HG03135 (cell line): ENCODE measurements at regions not wholly inside any gene's neighbourhood (a gene's known extent, or its start where the extent isn't known, plus 50 kb on each side); places are given as distances from the start of the nearest gene placed in this dataset.
A peak's percentile ranks its signal among the peaks of the same experiment; 100 is the strongest.
"Not testable (repeated sequence)": the region's sequence is repeated elsewhere in the genome, so short reads cannot be mapped to it uniquely, and the experiment has no call there.

Experiments
- ATAC-seq: cut with Tn5 transposase; IDR thresholded peaks from one replicate; pipeline ENCODE4 v1.9.1; 2021; ENCODE audit warnings: mild to moderate bottlenecking, moderate library complexity; ENCODE audit not compliant: unreplicated experiment

DNA sequence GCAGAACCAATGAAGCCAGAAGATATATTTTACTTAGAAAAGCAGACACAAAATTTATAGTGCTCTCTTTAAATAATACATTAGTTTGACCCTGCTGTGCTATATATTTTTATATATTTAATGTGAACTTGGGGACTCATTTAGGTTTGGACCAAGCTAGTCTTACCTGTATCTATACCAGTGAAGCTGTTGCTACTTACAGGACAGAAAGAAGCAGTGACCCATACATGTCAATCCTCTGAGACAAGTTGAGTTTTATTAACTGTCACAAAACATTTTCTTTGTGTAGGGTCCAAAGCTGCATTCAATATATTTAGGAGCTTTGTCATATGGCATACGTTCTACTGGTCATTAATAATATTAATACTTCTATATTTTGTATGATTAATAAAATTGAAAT lies 327.7 kb upstream of the NUDT12 start:
- ATAC-seq: no peak

DNA sequence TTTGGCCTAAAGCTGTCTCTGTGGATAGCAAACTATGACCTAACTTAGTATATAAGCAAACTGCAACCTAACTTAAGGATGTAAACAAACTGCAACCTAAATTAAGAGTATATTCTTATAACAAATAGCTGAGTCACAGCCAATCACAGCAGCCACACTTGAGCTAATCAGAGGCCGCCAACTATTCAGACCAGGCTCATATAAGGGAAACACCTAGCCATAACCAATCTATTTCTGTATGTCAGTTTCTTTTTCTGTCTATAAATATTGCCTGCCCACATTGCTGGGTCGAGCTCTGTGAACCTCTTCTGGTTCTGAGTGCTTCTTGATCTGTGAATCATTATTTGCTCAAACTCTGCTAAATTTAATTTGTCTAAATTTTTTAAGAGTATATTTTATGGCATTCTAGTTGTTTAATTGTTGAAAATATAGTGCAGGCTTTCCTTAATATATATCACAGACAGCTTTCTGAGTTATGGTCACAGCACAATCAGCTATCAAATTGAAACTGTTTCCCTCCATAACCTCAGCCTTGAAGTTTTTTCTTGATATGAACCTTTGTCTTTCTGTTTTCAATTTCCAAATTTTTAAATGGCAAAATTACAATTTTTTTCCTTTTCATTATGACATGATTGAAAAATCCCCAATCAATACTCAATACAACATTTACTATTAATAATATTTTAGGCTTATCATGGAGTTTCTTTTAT lies 327.1 kb upstream of the NUDT12 start:
- no peak for ATAC-seq

DNA sequence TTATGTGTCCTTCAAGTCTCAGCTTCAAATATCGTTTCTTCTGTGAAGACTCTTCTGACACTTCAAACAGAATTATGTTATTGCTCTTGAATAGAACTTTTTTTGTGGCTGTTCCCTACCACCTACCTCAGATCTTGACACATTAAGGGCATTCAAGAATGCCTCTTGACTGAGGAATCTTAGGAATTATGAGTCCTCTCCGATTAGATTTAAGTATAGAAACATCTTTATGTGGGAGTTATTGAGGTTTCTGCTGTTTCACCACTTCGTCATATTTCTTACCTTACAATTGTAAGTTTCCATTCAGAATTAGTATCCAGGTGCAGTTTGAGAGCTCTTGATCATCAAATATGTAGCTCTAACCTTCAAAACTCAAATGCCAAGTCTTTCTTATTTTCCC lies 324.2 kb upstream of the NUDT12 start:
- ATAC-seq: no peak

DNA sequence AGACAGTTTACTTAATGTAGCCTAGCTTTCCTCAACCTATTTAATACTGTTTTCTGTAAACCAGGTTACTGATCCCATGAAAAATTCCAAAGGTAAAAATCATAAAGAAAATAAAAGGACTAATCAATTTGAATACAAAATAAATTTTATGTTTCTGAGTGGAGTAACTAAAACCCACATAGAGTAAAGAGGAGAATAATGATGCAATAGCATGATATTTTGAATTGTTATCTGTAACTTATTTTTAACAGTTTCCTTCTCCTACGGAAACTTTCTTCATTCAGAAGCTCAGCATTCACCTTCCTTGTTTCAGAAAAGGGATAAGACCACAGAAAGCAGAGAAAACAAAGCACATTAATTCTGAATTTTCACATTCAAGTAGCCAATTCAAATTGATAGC lies 320.6 kb upstream of the NUDT12 start:
- ATAC-seq: no peak

DNA sequence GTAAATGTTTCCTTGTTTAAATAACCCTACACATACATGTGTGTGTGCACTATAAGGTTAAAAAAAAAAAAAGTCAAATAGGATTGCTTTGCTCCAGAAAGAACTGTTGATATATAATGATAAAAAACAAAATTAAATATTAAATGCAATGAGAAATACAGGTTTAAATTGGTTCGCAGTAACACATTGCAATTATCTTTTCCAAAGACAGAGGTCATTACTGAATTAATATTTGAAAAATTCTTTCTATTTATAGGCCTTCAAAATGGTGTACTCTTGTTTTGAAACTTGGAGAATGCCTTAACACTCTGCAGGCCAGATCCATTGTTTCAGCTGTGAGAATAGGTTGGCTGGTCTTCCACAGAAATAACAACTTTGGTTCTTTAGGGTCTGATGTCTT lies 319.0 kb upstream of the NUDT12 start:
- ATAC-seq: no peak

DNA sequence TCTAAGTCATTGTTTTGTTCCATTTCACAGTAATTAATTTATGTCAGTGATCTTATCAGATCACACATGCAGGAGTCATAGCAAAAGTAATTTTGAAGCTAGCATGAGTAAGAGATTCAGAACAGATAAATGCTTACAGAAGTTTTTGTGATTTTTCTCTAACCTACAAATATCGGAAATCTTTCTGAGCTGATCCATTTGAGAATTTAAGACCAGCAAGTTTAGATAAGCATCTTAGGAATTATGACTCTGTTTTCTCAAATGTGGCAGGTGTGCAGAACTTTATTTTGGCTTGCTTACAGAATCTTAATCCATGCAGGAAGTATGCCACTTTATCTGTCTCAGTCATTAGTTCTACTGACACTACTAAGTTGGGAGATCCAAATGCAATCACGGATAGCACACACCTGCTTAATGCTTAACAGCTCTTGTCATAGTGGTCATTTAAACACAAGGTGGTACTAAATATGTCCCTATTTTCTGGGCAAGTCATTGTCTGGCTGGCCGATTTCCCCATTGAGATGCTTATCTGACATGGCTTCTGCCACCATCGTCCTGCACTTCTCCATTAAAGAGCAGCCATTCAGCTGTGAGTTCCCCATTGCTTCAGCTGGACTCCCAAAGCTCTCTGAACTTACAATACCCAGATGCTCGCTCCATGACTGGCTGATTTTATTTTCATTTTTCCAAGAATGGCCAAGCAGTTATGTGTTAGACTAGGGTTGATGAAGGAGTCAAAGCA lies 305.4 kb upstream of the NUDT12 start:
- no peak for ATAC-seq

DNA sequence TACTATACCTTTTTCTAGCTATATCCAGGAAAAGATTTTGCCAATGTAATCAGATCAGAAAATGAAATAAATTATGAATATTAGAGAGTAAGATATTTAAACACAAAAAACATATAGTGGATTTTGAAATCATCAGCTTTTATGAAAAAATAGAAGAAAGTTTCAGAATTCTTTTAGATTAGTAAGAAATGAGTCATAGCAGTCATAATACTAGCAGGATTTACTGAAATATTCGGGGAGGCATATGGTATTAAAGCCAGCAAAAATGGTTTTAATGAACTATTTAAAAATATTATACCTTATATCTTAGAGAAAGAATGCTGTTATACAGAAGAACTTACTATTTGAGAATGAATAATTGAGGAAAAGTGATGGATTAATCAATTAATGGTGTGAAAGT lies 303.6 kb upstream of the NUDT12 start:
- ATAC-seq: no peak

DNA sequence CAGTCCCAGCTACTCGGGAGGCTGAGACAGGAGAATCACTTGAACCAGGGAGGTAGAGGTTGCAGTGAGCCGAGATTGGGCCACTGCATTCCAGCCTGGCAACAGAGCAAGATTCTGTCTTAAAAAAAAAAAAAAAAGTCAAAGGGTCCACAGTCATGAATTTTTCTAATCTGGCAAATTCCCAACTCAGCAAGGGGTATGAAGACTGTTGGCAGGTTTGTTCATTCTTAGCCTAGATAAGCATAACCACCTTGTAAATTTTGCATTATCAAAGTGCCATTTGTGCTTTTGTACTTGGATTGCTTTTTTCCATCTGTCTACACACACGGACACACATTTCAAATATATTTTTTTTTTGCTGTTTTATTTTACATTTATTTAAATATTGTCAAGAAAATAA lies 299.8 kb upstream of the NUDT12 start:
- ATAC-seq: no peak

DNA sequence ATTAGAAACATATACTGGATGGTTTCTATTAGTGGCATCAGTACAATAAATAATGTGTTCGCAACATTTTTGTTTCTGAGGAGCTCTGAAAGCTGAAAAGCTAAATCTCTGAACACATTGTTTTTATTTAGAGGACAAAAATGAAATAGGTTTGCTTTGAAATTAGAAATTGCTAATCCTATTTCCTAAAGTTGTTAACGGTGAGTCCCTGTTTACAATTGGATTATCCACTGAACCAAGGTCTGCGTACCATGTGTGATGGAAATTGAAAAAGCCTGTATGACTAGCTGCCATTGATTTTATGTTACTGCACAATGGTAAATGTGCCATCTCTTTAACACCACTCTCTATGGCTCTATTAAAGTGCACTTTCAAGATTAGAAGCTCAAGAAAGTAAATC lies 297.7 kb upstream of the NUDT12 start:
- no peak for ATAC-seq

DNA sequence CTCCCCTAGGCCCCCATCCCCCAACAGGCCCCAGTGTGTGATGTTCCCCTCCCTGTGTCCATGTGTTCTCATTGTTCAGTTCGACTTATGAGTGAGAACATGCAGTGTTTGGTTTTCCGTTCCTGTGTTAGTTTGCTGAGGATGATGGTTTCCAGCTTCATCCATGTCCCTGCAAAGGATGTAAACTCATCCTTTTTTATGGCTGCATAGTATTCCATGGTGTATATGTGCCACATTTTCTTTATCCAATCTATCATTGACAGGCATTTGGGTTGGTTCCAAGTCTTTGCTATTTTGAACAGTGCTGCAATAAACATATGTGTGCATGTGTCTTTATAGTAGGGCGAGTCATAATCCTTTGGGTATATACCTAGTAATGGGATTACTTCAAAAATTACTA lies 295.8 kb upstream of the NUDT12 start:
- not testable (repeated sequence) for ATAC-seq

DNA sequence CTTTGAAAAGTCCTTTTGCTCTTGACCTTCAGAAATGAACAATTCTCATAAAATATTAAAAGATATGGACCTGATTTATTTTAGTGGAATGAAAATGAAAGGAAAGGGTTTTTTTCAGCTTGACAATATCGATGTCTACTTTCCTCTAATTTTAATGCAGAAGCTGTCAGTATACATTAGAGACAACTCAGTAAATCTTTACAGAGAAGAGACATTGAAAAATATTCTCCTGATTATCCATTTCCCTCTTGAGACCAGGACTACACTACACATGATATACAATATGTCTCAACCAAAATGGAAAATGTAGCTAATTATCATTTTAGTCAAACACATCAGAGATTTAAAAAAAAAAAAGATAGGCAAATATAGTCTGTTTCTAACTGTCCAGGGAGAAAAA lies 288.5 kb upstream of the NUDT12 start:
- no peak for ATAC-seq

DNA sequence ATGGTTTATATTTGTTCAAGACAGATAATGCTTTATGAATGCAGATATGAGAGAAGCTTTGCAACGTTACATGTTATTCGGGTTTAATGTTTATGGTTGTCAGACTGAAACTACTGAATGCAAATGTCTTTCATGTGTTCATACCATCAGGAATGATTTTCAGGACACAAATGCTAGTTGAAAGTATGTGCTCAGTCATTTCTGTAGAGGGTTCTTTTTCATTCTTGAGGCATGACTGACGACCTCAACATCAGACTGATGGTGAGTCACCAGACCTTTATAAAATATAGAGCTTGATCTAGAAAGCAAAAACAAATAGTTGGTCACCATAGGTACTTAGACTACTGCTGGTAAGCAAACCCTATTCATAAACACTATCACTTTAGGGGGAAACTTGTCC lies 287.3 kb upstream of the NUDT12 start:
- no peak for ATAC-seq

DNA sequence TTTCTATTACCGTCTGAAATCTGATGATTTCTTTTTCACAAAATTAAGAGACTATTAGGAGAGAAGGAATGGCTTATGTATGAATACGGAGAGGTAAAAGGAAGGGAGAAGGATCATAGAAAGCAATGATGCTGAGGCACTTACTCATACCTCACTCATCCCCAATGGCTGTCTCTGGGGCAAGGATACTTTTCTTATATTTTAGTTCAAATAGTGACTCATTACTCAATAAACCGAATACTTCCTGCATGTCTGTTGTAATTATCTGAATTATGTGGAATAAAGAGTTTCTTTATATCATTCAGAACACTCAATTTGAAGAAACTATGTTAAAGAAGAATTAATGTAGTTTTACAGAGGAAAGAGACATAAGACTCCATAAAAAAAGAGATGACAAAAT lies 284.5 kb upstream of the NUDT12 start:
- no peak for ATAC-seq

DNA sequence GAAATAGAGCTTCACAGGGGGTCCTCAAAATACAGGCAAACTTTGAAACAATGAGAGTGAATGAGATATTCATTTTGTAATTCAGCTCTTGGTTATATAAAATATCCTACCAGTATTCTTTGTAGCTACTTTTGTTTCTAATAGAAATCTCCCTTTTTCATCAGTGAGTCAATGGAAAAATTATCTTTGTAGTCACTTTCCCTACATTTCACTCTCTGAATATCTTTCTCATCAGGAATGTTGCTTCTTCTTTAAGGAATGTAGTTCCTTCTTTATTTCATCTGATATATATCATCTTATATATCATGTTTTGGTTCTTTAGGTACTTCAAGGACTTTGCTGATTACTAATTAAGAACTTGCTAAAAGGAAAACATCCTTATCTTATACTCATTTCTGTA lies 280.3 kb upstream of the NUDT12 start:
- ATAC-seq: no peak

DNA sequence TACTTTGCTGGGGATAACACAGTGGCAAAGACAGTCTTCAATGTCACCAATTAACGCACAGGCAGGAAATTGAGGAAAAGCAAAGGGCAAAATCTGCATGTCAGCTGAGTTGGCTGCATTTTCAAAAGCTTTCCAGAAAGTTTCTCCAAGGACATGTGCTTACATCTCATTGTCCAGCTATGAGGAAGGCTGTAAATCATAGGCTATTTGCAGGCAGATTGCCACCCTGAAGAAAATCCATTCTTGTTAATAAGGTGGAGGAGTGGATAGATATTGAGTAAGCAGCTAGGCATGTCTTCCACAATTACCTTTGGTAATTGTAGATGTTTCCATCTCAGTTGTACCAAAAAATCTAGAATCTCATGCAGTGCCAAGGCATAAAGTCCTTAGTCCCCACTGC lies 278.0 kb upstream of the NUDT12 start:
- ATAC-seq: no peak

DNA sequence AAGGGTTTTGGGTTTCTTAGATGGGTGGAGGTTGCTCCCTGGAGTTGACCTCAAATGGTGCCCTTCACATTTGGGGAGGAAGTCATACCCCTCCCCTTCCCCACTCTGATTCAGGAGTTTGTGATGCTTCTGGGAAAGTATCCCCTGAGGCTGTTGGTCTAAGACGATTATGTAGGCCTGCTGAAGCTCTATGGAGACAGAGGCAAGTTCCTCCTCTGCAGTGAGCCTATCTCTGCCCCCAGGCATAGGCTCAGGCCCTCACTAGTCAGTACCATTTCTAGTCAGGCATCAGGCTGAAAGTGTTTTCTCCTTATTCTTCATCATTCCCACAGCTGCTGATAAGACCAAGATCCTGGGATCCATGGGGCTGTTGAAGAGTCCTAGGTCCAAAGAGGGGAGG lies 271.6 kb upstream of the NUDT12 start:
- ATAC-seq: no peak

DNA sequence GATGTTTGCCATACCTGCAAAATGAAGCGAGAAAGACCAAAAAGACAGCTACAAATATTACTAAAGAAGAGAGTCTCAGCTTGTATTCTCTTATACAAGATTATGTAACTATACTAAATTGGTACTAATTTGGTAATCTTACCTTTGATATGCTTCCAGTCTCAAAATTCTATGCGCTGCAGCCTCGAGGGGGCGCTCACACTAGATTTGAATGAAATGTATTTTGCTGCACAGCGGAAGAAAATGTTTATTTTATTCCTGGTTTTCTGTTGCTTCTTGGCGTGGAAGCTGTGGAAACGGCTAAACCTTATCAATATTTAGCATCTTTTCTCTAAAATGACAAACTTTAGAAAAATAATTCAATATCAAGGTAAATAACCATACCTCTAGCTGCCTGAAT lies 267.0 kb upstream of the NUDT12 start:
- no peak for ATAC-seq

DNA sequence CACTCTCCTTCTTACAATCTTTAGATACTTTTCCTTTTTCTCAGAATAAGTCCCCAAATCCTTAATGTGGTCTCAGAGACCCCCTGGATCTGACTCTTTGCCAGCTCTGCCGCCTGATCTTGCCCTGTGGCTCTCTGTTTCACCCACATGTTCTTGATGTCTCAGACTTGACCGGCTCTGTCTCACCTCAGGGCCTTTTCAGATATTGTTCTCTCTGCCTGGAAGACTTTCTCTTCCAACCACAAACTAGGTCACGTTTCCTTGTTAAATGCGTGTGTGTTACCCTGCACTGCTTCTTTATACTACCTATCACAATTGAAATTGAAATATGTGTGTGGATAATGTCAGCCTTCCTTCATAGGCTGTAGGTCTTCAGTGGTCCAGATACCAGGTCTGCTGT lies 265.4 kb upstream of the NUDT12 start:
- ATAC-seq: no peak

DNA sequence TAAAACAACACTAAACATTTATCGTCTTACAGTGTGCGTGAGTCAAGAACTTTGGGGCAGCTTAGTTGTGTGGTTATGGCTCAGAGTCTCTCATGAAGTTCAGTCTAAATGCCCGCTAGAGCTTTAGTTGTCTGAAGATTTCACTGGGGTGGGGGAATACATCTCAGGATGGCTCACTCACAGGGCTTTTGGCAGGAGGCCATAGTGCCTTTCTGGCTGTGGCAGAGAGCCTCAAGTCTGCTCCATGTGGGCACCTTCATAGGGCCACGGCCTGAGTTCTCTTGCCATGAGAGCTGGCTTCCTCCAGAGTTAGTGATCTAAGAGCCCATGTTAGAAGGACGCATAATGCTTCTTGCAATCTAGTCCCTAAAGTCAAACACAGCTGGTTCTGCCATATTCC lies 258.8 kb upstream of the NUDT12 start:
- no peak for ATAC-seq

DNA sequence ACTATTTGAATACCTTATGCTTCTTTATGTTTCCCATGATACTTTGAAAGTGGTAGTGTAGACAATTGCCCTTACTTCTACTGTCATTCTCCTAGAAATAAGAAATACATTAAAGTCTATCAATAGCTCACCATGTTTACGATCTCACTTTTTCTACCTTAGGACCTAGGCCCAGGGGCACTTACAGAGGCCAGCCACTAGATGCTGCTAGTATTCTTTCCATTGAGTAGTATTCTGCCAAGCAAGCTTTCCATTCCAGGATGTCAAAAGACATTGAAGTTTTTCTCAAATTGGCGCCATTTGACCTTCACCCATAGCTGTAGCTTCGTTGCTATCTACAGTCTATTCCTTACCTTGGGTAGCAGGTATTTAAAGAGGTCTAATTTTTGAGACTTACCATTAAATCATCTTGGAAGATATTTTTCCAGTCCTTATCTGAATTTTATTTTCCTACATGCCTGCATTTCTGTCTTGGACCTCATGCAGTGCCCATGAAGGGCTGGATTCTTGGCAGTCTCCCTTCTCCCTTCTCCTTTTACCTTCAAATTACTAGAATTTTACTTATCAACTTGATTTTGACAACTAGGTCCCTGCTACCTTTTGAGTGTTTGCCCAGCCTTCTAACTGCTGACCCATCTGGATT lies 246.0 kb upstream of the NUDT12 start:
- ATAC-seq: peak; percentile 83

DNA sequence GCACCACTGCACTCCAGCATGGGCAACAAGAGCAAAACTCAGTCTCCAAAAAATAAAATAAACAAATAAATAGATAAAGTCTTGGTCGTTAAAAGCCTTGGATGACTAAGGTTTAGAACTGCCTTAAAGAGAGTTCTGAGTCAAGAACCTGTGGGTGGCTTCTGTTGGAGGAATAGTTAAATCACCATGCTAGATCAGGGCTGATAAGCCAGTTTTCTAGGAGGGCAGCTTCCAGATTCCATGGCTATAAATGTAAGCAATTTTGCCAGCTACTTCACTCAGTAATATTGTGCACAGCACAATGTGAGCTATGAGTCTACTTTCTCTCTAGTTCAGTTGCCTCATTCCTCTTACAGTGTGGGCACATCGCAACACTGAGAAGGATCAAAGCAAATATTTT lies 242.1 kb upstream of the NUDT12 start:
- ATAC-seq: no peak

DNA sequence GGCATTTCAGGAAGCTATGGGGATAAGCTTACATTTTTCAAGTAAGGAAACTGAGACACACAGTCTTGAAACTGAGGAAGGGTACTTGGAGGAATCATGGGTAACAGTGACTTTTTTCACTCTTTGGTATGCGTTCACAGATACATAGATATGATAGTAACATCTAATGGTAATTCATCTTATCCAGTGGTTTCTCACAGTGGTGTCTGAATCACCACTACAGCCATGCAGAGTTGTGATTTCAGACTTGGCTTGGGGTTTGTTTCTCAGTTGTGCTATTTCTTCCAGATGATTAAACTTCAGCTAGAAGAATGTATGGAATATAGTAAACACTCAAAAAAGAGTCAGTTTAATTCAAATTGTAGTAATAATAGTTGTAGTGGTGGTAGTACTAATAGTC lies 239.1 kb upstream of the NUDT12 start:
- no peak for ATAC-seq
